GM19467 (cell line): ENCODE measurements at regions not wholly inside any gene's neighbourhood (a gene's known extent, or its start where the extent isn't known, plus 50 kb on each side); places are given as distances from the start of the nearest gene placed in this dataset.
"Not testable (repeated sequence)": the region's sequence is repeated elsewhere in the genome, so short reads cannot be mapped to it uniquely, and the experiment has no call there.

ENCODE experiments used
- ATAC-seq: cut with Tn5 transposase; IDR thresholded peaks from one replicate; pipeline ENCODE4 v1.9.1; 2021; ENCODE audit warnings: mild to moderate bottlenecking, moderate library complexity; ENCODE audit not compliant: unreplicated experiment

DNA sequence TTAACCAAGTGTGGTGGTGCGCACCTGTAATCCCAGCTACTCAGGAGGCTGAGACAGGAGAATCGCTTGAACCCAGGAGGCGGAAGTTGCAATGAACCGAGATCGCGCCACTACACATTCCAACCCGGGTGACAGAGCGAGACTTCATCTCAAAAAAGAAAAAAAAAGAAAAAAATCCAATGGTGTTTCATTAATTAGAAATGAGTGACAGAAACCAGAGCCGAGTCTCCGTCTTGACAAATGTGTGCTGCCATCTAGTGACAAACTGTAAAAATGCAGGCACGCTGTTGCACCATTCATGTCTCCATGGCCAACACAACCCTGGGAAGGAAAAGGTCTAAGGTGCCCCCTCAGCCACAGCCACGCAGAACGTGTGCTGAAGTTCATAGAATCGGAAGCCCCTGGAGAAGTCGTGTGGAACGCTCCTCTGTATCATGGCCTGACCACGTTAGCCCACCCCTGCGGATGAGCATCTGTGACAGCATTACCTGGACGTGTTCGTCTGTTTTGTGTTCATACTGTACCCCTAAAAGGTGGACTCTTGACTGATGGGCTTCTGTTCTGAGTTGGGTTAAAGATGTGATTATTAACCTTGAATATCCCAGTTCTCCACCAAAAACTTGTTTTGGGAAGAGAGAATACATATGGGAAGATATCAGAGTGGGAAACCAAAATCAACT, 94.9 kb downstream of the LYZL2 start:
- peak; percentile 52 for ATAC-seq

DNA sequence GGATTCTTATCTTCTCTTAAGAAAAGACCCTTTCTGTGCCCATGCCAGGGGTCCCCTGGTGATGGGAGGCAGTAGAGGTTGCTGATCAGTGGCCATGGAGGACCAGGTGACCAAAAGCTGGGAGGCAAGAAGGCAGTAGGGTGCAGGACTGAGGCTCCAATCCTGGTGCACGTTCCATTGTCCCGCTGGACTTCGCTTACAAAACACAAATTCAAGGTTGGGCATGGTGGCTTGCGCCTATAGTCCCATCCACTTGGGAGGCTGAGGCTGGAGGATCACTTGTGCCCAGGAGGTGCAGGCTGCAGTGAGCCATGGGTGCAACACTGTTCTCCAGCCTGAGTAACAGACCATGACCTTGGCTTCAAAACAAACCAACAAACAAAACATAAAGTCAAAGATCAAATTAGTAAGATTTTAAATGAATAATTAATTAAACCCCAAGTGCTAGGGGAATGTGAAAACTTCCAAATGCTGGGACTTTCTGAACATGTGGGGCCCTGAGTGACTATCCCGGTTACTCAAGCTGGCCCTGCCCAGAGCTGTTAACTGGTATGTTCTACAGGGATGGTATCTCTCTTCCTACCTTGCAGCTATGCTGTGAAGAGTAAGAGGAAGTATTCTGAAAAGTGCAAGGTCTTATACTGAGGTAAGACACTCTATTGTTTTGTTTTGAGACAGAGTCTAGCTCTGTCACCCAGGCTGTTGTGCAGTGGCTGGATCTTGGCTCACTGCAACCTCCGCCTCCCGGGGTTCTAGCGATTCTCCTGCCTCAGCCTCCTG, 97.6 kb downstream of the LYZL2 start:
- ATAC-seq, result no peak

DNA sequence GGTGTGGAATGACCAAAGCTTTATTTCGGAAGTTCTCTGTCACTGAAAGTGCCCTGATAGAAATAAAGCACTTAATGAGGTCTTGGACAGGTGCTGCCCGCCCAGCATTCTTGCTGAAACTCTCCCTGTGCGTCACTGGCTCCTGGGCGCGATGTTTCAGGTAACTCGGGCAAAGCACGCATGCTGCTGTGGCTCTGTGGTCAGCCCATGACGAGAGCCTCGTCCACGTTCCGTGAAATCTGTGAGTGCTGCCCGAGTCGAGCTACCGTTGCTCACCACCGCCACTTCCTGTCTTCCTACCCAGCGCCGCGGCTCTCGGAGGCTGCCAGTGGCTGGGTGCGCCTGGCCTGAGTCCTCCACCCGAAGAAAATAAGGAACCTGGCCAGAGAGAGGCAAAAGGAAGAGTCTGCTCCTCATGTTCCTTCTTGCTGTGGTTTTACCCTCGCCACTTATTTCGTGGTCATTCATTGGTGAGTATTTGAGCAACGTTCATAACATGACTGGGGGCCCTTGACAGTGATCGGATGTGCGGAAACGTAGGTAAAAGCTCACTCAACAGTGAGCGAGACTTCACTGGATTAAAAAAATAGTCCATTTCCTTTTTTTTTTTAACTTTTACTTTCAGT, 95.5 kb downstream of the MAP3K8 start:
- peak; percentile 63 for ATAC-seq

DNA sequence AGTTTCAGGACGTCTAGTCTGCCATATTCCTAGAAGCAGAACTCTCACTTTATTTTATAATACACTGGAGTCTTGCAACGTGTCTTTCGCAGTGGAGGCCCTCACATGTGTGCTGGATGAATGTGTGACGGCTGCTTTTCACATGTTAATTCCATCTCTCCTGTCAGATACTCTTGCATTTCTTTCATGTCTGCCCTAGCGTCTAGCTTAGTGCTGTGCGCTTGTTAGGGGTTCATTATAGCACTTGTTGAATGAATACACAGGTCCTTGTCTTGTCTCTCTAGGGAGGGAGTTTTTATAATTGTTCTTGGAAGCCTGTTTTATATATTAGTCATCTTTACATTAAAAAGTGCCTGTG, 94.4 kb downstream of the MAP3K8 start:
- no peak for ATAC-seq

GRCh38 chr10:30527623-30528428, 93.8 kb downstream of the MAP3K8 start:
- ATAC-seq, result no peak

DNA sequence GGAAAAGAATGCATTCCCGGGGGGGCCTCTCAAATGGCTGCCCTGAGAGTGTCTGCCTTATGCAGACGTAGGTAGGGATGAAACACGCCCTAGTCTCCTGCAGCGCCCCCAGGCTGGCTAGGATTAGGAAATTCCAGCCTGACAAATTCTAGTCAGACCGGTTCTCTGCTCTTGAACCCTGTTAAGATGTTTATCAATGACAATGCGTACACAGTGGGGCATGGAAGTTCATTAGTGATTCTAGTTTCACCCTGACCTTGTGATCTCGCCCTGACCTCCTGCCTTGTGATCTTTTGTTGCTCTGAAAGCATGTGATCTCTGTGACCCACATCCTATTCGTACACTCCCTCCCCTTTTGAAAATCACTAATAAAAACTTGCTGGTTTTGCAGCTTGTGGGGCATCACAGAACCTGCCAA, 88.7 kb downstream of the MAP3K8 start:
- not testable (repeated sequence) for ATAC-seq

GRCh38 chr10:30518907-30519306, 84.9 kb downstream of the MAP3K8 start:
- no peak for ATAC-seq
